HG02885 (cell line): ENCODE measurements at regions not wholly inside any gene's neighbourhood (a gene's known extent, or its start where the extent isn't known, plus 50 kb on each side); places are given as distances from the start of the nearest gene placed in this dataset.

Source experiments
- ATAC-seq: cut with Tn5 transposase; IDR thresholded peaks from one replicate; pipeline ENCODE4 v1.9.1; 2021; ENCODE audit warnings: mild to moderate bottlenecking; ENCODE audit not compliant: unreplicated experiment, poor library complexity

DNA sequence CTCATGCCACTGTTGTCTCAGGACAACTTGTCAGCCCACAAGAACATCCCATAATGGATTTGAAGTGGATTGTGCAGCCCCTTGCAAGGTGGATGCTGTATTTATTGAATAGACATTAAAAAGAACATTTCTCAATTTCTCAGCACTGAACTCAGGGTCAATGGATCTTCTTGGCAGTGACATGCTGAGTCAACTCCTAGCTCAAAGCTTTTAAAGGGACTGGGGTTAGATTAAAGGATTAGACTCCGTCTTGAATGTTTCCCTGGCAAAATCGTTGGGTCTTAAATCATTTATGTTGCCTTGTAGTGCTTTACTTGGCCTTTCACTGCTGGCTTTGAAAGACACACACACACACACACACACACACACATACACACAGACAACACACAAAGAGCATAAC lies 221.6 kb upstream of the PBX1 start:
- no peak for ATAC-seq

DNA sequence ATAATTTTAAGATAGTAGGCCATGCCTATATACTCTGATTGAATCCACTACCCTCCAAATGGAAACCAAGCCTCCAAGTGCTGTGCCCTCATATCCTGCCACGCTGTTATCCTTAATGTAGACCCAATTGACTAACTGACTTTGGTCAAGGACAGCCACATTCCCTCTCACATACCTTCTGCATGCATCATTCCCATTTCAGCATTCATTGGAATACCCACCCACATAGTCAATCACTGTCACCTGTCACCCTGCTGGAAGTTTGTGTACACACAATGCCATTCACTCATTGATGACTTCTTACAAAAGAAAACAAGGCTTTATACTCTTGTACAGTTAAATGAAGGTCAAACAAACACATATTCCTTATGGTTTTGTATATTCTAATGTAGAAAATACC lies 221.1 kb upstream of the PBX1 start:
- ATAC-seq: no peak

DNA sequence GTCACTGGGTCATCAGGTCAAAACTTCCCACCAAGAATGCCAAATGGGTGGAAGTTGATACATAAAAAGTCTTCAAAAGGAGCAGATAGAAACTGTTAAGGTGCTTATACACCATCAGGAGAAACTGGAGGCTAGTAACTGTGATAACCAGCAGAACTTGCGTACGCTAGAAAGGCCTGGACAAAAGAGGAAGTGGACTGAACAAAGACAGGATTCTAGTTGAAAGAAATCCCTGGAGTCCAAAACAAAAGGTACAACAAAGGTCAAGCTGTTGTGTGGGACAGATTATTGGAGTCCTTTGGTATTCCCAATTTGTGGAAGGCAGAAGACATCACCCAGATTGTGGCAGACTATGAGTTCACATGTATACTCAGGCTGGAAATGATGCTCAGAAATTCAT lies 215.8 kb upstream of the PBX1 start:
- no peak for ATAC-seq

DNA sequence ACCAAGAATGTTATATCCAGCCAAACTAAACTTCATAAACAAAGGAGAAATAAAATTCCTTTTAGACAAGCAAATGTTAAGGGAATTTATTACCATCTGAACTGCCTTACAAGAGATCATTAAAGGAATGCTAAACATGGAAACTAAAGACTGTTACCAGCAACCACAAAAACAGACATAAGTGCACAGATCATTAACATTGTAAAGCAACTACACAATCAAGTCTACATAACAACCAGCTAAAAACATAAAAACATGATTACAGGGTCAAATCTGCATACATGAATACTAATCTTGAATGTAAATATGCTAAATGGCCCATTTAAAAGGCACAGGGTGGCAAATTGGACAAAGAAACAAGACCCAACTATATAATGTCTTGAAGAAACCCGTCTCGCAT lies 211.0 kb upstream of the PBX1 start:
- ATAC-seq: no peak

DNA sequence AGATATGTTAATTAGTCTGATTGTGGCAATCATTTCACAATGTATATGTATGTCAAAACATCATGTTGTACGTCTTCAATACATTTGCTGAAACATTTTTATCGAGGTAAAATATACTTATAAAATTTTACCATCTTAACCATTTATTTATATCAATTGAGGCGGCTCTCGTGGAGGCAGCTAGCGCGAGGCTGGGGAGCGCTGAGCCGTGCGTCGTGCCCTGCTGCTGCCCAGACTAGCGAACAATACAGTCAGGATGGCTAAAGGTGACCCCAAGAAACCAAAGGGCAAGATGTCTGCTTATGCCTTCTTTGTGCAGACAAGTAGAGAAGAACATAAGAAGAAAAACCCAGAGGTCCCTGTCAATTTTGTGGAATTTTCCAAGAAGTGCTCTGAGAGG lies 202.5 kb upstream of the PBX1 start:
- no peak for ATAC-seq

DNA sequence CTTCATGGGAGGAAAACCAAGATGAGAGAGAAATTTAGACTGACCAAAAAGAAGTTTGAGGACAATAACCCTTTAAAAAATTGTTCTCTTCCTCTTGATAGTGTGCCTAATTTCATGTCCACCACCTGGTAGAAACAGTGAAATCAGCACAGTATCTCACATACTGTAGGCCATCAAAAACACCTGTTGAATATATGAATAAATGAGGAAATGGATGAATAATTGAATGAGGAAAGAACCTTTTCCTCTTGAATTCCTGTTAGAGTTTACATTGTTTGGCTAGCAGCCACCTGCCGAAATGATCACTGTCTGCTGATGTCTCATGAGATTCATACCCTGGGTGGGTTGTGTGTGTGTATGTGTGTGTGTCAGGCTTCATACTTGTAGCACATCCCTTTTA lies 198.7 kb upstream of the PBX1 start:
- no peak for ATAC-seq

DNA sequence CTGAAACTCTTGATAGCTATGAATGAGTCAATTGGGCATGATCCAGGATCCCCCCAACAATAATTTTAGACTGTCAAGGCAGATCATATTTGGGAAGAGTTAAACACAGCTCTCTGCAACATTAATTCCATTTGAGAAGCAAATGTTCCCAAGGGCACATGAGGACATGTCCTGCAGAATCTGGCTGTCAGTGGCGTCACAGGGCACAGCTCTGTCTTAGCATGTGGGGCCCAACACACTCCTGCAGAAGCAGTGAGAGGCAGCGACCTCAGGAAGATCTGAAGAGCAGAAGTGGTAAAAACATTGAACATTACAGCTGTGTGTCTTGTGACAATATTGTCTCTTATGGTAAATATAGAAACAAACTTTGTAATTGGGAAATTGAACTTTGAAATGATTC lies 197.1 kb upstream of the PBX1 start:
- no peak for ATAC-seq

DNA sequence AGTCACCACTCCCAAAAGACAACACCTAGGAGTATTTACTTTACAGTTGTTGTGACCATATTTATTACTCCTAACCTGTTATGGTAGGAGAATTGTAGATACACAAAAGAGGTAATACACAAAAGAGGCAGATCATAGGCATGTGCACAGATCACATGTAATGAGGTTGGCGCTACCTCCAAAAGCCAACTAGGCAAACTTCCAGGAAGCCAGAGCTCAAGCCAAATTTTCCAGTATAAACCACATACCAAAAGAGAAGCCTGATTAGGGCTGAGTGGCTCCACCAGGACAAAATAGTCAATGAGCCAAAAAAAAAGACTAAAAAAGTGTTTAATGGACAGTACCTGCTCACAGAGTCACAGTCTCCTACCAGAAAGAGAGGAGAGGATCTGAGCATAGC lies 195.0 kb upstream of the PBX1 start:
- no peak for ATAC-seq

DNA sequence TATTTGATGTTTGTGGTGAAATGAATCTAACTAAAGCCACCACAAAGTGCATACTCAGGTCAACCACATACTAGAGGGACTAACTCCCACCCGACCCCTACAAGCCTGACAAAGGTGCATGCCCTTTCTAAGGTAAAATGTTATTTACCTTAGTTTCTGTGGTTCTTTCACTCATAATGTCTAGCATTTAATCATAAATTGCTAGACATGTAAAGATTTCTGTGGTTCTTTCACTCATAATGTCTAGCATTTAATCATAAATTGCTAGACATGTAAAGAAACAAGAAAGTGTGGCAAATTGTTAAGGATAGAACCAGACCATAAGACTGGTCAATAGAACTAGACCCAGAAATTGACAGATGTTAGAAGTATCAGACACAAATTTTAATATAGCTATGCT lies 193.0 kb upstream of the PBX1 start:
- no peak for ATAC-seq

DNA sequence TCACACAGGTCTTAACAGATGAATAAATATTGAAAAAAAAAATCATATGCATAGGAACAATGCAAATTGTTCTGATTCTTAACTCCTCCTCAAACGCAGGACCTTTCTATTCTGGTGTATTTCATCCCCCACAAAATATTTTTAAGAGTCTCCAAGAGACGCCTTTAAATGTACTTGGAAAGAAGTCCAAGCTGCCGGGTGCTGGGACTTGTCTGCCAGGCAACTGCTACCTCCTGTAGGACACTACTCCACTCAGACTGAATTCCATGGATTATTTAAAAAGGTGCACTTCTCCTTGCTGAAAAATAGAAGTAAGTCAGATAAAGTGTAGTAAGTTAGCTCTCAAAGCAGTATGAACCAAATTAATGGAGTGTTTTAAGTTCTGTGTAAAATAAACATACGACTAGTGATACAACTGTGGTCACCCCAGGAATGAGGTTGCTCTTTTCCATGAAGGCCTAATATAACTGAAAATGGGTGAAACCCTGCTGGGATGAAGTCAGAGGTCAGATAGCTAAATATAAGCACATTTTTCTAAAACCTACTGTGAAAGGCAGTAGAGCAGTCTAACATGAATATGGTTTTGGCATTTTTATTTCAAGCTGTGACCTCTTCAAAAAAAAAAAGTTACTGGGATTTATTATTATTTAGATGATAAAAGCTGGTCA lies 189.2 kb upstream of the PBX1 start:
- ATAC-seq: no peak

DNA sequence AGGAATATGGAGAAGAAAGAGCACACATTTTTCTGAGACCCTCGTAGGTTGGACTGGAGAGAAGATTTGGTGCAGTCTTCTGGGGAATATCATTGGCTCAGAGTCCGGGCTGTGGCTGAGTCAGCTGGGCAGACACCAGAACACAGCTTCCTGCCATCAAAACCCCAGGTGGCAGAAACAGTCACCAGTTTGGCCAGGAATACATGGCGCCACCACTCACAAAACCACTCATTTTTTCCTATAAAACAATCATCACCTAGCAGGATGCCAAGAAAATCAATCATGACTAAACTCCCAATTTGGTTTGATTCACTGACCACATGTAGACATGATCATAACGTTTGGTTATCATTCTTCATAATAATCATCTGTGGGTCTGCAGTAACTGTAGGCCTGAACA lies 178.1 kb upstream of the PBX1 start:
- no peak for ATAC-seq

DNA sequence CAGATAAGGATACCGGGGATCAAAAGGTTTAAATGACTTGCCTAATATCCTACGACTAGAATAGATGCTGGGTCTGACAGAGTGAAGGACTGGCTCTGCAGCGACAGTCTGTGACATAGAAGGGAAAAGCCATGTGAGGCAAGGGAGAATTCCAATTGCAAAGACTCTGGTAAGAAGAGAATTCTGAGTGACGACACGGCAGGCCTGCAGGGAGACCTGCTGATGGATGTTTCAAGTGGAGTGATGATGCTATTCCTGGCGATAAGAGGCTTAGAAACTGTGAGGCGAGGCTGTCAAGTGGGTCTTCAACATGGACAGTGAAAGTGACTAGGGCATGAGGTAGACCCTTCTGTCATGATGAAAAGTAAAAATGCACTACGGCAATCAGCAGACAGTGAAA lies 176.6 kb upstream of the PBX1 start:
- ATAC-seq: no peak

DNA sequence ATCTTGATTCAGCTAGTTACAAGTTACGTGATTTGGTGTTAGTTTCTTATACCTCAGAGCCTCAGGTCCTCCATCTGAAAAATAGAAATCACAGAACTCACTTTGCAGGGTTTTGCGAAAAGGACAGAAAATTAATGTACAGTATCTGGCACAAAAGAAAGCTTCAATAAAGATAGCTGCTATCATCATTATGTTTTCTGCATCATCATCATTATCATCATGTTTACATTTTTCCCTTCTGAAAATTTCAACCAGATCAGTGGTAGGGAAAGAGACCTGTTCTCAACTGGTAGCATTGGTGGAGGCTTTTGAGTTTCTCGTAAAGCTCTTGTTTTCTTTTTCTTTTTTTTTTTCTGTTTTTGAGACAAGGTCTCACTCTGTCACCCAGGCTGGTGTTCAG lies 174.7 kb upstream of the PBX1 start:
- no peak for ATAC-seq

DNA sequence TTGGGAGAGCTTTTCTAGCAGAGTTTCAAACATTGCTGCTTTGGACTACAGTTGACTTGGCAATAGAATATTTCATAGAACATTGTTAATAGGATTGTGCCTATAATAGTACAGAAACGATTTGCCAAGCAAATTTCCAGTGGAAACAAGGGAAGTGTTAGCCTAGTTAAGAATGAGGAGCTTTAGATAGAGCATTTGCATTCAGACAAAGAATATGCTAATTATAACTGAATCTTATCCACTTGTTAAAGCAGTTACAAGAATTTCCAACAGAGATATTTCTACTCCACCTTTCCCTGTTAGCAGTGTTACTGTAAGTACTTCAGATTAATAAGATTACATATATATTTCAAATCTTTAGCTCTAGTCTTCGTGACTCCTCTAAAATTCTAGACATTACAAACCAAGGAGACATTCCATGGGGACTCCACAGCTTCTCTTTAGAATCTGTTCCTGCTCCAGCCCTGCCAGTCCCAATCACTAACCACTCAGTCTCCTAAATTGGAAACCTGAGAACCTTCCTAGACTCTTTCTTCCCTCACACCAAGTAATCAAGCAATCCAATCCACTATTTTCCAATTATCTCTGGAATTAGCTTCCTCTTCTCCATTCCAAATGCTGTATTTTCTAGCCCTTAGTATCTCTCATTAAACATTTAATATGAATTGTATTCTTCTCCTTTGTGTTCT lies 141.8 kb upstream of the PBX1 start:
- ATAC-seq: no peak

DNA sequence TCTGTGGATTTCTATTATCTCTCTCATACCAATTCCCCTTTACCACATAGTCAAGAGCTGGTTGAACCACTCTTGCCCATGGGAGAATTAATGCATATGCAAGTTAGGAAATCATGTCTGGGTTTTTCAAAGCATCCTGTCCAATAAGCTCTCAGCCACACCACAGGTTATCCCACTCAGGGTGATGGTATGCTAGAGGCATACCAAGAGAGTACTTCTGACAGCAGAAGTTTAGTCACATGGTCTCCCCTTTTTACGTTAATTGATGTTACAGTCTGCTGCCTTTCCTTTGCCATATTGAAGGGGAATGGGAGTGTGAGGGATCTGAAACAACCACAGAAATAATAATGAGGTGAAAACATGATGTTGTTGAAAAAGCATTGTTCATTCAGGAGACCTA lies 135.8 kb upstream of the PBX1 start:
- no peak for ATAC-seq

DNA sequence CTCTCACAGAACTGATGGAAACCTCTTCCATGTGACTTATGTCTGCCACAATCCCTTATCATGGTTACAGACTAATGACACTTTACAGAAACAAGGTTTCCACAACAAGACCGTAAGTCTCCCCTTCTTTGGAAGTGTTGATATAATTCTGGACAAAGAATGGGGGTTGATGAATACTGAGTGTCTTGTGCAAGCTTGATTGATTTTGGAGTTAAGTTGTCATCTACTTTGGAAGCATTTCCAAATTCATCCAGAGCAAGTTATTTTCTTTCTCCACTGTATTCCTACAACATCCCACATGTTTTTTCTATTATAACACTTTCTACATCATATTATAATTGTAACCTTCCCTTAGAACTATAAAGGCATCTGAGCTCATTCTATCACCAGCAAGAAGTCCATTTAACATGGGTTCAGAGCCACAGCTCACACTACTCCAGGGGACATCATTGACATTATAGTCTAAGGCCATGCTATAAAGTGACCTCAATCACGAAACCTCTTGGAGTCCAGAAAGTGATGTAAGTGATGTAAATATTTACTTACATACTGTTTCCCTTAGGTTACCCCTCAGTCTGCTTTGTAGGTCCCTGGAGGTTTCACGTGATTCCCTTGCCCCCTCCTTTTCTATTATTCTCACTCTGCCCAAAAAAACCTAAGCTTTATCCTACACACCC lies 125.7 kb upstream of the PBX1 start:
- ATAC-seq: no peak

DNA sequence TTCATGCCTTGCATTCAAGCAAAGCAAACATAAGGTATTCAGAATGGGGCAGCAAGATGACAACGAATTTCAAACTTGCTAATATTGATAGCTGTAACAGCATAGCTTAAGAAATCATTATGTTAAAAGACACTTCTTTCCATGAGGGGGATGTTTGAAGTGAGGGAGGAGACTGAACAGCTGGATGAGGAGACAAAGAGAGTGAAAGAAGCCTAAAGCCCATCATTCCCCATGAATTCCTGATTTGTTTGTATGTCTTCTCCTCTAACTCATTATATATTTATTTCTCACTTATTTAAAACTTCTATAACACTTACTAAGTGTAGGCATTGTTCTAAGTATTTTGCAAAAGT lies 125.2 kb upstream of the PBX1 start:
- no peak for ATAC-seq

DNA sequence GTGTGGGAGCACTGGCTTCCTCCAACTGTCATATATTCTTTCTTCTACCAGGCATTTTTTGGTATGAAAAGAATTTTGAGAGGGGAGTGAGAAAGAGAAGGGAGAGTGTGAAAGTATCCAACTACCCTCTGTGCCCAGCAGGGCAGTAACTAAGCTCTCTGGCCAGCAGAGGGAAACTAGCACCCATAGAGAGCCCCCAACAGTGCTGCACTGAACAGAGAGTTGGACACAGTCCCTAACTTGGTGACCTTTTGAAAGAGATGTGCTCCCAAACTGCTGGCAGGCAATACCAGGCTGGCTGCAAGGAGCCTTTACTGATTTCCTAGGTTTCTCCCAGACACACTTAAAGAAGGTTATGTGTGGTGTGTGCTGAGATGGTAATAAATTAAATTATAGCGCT lies 118.8 kb upstream of the PBX1 start:
- no peak for ATAC-seq

DNA sequence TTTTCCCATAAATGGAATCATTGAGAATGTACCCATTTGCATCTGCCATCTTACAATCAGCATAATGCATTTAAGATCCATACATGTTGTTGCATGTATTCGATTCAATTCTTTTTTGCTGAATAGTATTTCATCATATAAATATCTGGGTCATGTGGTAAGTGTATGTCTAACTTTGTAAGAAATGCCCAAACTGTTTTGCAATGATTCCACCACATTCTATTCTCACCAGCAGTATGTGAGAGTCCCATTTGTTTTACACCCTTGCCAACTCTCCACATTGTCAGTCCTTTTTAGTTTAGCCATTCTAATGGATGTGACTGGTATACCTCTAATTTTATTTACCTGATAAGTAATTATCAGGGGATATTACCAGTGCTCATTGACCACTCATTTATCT lies 115.8 kb upstream of the PBX1 start:
- ATAC-seq: no peak

DNA sequence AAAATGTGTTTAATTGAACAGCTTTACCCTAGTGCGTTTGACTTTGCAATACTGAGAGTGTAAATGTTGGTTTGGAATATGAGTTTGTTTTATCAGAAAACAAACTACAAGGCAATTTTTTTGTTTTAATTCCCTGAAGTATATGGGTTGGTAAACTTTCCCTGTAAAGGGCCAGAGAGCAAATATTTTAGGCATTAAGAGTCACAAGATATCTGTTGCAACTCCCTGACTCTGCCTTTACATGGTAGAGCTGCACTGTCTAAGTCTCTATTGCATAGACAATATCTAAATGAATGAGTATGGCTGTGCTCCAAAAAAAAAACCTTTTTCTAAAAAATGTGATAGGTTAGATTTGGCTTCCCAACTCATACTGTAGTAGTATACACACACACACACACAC lies 115.1 kb upstream of the PBX1 start:
- ATAC-seq: no peak

DNA sequence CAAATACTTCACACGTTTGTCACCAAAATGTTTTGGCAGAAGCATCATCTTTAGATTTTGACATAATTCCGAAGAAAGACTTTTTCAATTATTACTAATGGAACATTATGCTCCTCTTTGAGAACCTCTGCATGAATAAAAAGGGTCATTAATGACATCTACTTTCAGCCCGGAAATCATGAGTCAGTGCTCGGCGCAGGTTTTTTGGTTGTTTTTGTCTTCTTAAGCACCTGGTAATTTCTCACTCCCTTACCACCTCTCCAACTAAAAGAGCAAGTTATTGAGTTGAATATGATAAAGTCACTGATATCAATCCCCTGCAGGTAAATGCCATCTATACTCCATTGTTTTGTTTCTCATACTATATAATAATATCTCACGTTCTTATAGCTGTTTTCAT lies 113.0 kb upstream of the PBX1 start:
- ATAC-seq: no peak

DNA sequence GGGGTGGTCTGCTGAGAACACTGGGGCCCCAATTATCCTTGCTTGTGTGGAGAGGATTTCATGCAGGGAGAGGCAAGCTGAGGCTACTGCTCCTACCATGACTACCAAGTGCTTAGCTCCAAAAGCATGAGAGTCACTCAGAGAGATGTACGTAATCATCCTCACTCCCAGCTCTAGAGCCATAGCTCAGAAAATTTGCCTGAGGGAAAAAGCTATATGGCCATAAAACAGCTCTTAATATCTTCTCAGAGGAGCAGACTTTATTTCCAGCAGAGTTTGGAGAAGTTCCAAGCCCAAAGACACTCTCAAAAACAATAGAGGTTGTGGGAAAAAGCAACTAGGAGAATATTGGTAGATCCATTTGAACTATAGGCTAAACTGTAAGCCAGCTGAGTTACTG lies 106.4 kb upstream of the PBX1 start:
- no peak for ATAC-seq
